Esophagus squamous epithelium (tissue), 4 donors: ENCODE measurements at regions not wholly inside any gene's neighbourhood (a gene's known extent, or its start where the extent isn't known, plus 50 kb on each side); places are given as distances from the start of the nearest gene placed in this dataset.

ENCODE experiments used
- CTCF ChIP-seq, 6 experiments: fragments of 450-650 bp in 4 of 6; fragments of 200-600 bp in 2 of 6; sonication (generic) in 2 of 6; IDR thresholded peaks; one replicate each; pipeline ENCODE4 v1.5.1; 2016 to 2019; ENCODE audit warnings: antibody characterized with exemption in 6 of 6, mild to moderate bottlenecking in 4 of 6, moderate library complexity in 4 of 6
- POLR2A ChIP-seq, 4 donors: fragments of 450-650 bp; IDR thresholded peaks; one replicate each; pipeline ENCODE4 v1.6.1; 2017; ENCODE audit warnings: antibody characterized with exemption in 4 of 4, mild to moderate bottlenecking in 4 of 4, moderate library complexity in 3 of 4

- TF ChIP-seq CTCF (IDR thresholded peaks at IDR 0.05) = no peak
- no peak for TF ChIP-seq POLR2A (IDR thresholded peaks at IDR 0.05)
Measured at GRCh38 chr13:78960881-78961280, 301.9 kb upstream of the OBI1 start.
